ENCODE measurements at regions not wholly inside any gene's neighbourhood (a gene's known extent, or its start where the extent isn't known, plus 50 kb on each side); places are given as distances from the start of the nearest gene placed in this dataset.

- TF ChIP-seq CTCF (conservative IDR thresholded peaks at IDR 0.05; ENCODE audit: low read depth, low read length), result no peak
- no peak for TF ChIP-seq EZH2 (IDR thresholded peaks at IDR 0.05; ENCODE audit: low read length, unreplicated experiment)
Observed at GRCh38 chr2:144995482-144995881, 475.6 kb upstream of the ZEB2 start.

Measured in PC-3 (cell line).